OCI-M1 (cell line): ENCODE measurements at regions not wholly inside any gene's neighbourhood (a gene's known extent, or its start where the extent isn't known, plus 50 kb on each side); places are given as distances from the start of the nearest gene placed in this dataset.

Source experiments
- DNase-seq: peaks from one replicate; lab custom pipeline; 2025; lab: John Stamatoyannopoulos, UW

DNA sequence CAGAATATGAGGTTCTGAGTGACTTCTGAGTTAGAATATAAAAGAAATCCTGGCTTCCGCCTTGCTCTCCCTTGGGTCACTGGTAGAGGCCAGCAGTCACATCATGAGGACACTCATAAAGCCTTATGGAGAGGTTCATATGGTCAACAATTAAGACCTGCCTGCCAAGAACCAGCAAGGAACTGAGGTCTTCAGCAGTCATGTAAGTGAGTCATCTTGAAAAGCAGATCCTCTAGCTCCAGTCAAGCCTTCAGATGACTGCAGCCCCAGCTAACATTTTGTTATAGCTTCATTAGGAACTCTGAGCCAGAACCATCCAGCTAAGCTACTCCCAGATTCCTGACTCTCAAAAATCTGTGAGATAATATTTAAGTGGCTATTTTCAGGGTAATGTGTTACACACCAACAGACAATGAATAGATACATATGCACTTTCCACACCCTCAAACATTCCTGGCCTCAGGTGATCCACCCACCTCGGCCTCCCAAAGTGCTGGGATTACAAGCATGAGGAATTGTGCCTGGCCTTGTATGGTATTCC, 447.2 kb downstream of the SHQ1 start:
- DNase-seq, result no peak

DNA sequence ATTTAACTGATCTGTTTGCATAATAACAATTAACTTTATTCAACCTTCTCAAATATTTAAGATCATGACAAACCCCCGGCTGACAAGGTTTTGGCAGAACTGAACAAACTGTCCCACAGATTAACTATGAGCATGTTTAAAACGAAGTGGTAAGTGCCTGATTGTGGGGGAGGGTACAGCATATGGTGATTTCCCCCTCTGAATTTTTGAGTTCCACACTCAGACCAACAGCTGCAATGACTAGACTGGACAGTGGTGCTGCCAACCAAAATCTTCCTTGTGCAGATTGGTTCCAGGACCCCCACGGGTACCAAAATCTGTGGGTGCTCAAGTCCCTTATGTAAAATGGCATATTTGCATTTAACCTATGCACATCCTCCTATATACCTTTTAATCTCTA, 449.5 kb downstream of the SHQ1 start:
- DNase-seq, result no peak

DNA sequence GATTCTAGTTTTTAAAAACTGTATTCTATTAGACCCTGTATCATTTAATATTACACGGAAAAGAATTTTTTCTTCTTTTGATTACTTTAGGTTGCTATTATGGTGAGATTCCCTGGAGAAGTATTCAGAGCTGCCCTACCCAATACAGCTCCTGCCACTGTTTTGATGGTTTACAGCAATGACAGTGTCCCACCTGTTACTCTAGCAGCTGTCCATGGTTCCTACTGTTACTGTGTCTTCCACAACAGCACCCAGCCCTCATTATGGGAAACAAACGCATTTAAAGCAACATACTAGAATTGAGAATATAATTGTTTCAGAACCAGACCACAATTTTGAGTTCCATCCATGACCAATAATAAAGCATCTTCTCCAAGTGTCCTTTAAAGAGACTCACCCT, 450.7 kb downstream of the SHQ1 start:
- DNase-seq, result no peak

DNA sequence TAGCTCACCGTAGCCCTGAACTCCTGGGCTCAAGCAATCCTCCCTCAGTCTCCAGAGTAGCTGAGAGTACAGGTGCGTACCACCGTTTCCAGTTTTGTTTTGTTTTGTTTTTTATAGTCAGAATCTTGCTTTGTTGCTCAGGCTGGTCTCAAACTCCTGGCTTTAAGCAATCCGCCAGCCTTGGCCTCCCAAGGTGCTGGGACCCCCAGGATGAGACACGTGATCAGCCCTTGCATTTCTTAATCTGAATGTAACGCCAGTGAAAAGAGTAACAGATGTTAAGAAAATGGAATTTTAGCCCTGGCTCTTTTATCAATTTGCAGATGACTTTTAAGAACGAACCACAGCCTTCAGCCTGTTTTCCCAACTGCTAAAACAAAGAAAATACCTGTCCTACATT, 451.3 kb downstream of the SHQ1 start:
- no peak for DNase-seq

DNA sequence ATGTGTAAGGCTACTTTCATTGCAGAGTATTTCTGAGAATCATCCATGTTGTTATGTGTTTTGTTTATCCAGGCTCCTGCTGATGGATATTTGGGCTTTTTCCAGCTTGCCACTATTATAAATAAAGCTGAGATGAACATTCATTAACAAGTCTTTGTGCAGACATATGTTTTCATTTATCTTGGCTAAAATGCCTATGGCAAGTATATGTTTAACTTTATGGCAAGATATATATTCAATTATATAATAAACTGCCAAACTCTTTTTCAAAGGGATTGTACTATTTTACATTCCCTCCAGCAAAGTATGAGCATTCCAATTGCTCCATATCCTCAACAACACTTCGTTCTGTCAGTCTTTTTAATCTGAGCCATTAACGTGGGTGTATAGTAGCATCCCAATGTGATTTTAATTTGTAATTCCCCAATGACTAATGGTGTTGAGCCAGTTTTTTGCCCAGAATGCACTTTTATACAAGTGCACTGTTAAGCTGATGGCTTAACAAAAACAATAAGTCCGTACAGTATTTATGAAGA, 452.4 kb downstream of the SHQ1 start:
- DNase-seq, result no peak

DNA sequence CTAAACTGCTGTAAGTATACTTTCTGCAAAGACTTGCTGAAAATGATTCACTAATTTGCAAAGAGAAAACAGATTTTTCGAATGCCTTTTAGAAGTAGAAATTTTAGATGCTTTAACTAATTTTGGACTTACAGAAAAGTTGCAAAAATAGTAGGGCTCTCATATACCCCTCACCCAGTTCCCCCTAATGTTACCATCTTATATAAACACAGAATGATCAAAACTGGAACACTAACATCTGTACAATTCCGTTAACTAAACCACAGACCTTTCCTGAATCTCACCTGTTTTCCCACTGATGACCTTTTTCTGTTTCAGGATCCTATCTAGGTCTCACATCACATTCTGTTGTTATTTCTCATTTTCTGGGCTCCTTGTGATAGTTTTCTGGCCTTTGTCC, 454.8 kb downstream of the SHQ1 start:
- no peak for DNase-seq

DNA sequence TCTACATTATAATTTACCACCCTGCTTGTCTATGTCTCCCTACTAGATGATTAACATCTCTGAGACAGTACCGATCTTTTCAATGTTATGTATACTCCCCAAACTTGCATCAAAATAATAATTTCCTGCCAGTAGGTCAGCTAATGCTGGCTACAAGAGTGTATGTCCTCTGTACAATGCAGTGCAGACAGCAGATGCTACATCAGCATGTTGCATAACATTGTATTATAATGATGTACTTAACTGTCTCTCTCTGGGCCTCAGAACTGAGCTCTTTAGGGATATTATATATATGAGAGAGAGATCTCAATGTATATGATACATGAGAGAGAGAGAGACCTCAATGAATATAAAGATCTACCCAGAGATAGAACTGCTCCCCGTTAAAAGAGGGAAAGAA, 456.6 kb downstream of the SHQ1 start:
- peak; percentile 3 for DNase-seq

DNA sequence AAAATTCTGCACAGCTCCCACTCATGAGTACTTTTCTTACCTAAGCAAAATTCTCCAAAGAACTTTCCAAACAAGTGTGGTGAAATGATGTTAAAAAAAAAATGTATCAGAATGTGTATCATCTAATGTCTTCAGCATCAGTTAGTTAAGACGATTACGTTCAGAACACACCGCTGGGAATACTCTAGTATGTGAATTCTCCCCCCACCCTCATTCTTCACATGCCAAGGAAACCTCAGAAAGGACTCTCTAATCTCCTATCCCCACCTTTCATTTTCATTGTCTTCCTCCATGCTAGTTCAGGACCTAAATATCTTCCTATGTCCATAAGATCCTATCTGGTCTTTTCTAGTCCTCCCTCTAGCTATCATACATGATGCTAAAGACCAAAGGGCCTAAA, 457.4 kb downstream of the SHQ1 start:
- DNase-seq, result no peak

DNA sequence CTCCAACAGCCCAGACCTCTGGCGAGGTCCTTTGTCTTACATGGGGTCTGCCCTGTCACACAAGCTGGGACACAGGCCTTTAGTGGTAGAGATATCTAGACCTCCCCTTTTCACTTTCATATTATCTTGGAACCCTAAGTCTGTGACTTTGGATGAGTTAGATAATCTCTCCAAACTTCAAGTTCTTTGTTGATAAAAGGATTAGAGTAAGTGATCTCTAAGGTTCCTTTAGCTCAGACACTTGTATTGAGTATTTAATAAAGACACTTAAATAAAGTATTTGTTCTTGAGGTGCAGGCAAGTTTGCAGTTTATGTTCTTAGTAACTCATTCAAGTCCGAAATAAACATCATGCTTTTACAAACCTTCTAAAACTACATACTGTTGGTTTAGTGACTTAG, 459.6 kb downstream of the SHQ1 start:
- DNase-seq, result no peak

DNA sequence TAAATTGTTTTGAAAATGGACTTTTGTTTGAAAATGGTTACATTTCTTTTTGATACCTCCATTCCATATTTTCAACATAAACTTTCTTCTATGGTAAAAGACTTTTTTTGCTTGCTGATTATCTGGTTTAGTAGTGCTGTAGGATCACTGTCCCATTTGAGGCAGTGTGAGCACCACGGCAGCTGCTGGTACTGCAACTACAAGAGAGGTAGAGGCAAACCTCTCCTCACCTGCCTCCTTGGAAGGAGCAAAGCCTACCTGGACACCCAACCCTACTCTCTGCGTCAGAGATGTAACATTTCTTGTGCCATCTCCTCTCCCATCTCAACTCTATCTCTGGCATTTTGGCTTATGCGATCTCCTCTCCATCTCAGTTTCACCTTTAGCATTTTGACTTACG, 460.1 kb downstream of the SHQ1 start:
- no peak for DNase-seq

DNA sequence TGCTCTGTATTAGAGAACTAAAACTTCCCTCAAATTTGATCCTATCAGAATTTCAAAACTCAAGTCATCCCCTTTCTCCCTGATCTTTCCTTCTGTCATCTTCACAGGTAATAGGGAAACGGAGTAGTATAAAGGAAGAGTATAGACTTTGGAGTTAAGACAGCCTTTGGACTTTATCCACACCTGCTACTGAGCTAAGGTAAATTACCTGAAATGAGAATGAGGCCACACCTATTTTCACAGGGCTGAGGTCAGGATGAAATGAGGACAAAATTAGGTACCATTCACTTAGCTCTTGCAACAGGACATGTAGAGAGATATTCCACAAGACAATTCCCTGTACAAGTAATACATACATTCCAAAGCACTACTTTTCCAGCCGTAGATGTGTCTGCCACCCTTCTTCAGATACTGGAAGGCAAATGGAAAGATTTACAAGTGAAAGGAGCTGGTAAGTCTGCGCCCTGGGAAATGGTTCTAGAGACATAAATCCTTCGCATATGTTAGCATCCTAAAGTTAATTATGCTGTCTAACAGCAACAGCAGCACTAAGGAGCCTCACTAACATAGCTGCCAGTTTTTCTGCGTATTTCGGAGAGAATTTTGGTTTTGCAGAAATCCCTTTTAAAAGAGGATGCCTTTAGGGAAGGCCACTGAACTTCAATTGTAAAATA, 461.8 kb downstream of the SHQ1 start:
- no peak for DNase-seq

DNA sequence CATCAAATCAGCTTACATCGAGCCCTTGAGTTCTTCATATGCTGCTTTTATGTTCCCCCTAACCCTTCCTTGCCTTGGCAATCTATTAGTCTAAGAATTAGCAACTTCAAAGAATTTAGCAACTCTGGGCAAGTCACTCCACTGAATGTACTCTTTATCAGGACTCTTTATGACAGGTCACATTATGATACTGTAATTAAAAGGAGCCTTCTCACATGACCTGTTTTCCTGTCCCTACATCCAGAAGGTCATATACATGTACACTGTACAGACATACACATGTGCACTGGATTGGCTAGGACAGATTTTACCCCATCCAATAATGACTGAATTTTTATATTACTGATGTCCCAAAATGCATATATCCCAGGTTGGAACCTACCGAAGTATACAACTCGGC, 463.1 kb downstream of the SHQ1 start:
- DNase-seq, result no peak

DNA sequence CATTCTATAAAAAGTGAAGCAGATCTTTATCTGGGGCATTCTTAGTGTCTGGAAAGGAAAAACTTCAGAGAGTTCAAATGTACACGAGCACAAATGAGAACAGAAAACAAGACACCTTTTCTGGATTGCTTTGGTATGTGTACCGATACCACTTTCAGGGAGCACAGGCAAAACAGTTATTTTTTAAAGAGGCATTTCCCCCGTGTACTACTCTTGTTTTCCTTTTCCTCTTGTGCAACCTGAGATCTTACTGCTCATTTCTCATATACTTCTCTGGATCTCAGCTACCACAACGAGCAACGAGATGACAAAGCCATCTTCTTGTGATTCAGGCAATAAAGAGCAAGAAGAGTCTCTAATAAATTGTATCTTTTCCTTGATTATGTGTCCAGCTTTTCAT, 463.6 kb downstream of the SHQ1 start:
- no peak for DNase-seq

DNA sequence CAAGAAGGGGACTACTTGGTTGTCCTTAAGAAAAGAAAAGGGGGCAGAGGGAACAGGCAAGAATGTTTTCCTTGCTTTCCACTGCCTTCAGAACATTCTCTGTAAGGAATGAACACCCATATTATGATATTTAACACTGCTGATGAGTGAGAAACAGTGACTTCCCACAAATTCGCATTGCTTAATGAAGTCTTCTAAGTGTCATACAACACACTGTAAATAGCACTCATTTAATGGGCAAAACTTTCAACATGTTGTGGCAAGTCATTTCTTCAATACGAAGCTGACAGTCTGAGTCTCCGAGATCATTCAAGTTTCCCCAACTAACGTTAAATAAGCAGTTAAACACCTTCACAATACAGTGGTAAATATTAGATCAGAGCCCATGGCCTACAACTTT, 464.4 kb downstream of the SHQ1 start:
- no peak for DNase-seq

DNA sequence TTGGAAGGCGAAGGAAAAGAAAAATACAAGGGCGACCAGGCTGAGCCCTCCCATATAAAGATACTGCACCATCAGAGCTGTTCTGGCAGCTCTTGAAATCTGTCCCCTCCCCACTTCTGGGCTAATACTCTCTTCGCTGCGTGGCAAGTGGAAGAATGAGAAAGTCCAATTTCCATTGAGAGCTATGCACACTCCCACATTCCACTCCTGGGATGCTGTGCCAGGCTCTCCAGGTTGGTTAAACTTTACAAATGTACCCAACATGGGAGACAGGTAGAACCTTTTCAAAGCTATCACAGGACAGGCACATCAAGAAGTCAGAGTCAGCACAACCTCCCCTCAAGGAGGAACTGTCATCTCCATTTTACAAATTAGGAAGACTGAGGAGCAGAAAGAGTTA, 465.0 kb downstream of the SHQ1 start:
- no peak for DNase-seq

DNA sequence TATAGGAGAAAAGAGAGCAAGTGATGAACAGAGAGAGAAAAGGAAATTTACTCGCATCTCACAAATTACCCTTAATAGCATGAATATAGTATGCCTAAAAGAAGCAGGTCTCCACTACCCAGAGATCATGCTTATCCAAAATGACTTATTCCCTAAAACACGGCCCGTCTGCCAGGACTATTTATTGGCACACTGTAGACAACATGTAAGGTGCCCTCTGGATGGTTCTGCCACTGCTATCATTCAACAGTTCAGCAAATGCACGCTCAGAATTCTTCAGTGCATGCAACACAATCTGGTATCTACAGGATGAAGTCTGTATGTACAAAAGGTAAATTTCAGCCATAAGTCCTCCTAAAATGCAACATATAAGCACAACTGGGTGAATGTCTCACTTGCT, 465.8 kb downstream of the SHQ1 start:
- DNase-seq, result no peak

DNA sequence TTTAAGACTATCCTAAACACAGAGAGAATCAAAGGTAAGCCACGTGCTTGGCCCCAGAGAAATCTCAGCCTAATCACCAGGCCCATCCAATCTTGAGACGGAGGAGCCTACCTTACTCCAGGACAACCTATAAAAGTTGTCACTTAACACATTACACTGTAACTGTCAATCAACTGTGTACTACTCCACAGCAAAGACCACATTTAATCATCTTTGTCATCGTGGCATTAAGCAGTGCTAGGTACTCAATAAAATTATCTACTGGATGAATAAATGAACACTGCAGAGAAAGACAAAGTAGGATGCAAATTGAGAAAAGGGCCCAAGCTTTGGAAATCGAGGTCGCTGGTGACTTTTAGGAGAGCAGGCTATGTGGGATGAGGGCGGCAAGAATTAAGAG, 466.7 kb downstream of the SHQ1 start:
- DNase-seq, result no peak

DNA sequence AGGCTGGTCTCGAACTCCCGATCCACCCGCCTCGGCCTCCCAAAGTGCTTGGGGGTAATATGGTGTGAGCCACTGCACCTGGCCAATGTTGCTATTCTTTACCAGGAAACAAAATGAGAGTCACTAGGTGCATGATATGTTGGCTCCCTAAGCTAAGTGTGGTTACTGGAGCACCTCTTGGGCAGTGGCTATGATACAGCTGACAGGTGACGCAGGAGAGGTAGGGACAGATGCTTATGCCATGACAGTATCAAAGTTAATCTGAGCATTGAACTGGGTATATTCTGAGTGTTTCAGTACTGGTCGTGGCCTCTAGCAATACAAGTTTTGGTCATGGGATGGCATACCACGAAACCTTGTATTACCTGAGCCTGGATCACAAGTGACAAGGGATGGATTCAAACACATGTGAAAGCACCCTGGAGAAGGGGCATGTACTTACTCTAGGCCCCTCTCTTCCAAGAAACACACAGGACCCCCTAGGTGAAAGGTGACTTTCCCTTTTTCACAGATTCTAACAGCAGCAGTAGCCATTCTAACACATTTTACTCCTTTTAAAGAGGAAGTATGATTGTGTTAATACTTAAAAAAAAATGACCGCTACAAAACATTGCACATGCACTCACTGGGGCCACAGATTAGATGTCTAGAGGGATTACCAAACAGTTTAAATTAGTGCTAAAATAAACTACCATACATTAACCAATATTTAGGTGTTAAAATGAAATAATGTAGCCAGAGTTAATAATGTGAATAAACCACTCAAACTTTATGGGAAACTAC, 467.3 kb downstream of the SHQ1 start:
- DNase-seq, result no peak

DNA sequence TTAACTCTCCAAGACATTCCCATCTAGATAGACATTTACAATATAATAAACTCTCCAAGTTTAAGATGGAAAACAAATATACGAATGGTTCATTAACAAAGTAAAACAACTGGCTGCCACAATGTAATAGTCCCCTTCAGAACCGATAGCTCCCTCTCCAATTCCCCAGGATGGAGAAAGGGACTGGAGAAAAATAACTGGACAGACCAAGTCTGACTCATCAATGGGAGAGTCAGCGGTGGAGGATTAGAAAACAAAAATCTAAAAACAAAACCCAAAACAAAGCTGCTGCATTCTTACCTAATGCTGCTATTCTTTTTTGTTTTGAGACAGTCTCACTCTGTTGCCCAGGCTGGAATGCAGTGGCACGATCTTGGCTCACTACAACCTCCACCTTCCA, 468.1 kb downstream of the SHQ1 start:
- DNase-seq, result no peak

DNA sequence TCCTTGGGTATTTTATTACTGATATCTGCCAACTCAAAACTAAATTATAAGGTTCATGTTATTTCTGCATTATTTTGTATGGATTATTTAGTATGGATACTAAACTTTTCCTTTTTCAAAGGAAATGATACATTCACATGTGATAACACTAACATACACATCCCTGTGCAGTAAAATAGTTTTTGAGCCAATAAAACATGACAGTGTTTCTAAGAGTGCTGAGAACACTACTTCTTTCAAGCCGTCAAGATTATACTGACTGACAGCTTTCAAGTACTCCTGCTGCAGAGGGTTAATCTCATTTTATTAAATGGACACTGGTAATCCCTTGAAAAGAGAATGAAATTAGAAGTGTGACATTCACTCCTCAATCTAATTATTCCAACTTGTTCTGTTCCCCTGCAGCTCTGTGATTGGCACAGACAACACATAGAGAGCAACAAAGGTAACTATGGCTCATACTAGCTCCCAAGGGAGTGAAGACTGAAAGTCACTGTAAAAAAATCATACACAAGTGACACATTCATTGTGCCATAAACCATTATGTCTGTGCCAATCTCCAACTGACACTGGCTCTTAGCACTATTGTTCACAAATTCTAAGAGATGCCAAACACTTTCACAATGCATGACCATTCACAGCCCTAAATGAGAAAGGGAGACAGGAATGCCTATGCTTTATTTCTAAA, 468.6 kb downstream of the SHQ1 start:
- no peak for DNase-seq

DNA sequence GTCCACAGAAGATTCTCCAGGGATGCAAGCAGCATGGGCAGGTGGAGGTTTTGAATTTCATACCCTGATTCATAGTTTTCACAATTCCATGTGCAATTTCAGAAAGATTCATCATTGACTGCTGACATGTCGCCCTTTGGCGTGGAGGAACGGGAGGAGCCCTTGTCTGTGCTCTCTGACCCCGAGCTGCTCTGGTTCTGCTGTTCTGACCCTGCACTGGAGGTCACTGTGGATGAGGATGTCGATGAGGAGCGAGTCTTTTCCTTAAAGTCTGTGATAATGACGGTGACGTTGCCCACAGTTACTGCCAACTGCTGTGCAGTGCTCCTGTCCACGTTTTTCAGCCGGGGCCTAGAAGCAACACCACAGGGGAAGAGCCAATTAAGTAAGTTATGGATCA, 470.0 kb downstream of the SHQ1 start:
- DNase-seq, result no peak

DNA sequence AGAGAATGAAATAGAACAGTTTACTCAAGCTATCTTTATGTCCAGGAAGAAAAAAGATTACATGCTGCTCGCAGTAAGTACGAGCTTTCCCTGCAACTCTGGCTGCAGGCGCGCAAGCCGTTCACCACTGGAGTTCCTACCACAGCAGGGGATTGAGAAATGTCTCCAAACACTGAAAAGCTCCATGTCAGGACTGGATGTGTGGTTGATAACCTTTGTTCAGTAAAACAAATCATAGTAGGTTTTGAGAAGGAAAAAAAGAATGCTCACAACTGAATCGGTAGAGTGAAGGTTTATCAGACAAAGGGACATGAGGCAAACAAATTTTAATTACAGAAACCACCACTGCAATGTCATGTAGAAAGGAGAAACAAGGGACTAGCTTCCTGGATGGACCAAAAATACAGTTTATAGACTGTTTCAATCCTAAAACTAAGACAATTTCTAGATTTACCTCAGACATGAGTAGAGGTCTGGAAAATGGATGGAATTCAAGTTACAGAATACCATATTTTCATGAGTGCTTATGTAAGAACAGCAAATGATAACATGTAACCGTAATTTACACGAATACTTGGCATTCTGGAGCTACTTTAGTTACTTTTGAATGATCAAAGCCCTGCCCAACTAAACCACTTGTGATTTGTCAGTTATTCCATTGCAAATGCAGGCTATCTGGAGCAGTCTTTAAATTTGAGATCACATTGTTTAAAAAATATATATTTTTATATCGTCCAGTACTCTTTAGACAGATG, 471.1 kb downstream of the SHQ1 start:
- DNase-seq, result peak; percentile 17
